Bronchial epithelial cell (primary cell): ENCODE measurements at regions not wholly inside any gene's neighbourhood (a gene's known extent, or its start where the extent isn't known, plus 50 kb on each side); places are given as distances from the start of the nearest gene placed in this dataset.

Source experiments
- DNase-seq: peaks from one replicate; pipeline ENCODE4 v3.0.0-alpha.2; 2010; ENCODE audit warnings: low read depth
- FAIRE-seq: peaks from 2 replicates; lab custom pipeline; 2011; peaks lifted over from hg19 to GRCh38; lab: Jason Lieb, UNC
- H3K27me3 ChIP-seq: 2 replicates; pipeline ENCODE4 v1.5.1; 2011; ENCODE audit warnings: low read length; ENCODE audit not compliant: control insufficient read depth, insufficient read depth
- H3K36me3 ChIP-seq: 2 replicates; pipeline ENCODE4 v1.5.1; 2011; ENCODE audit warnings: low read length; ENCODE audit not compliant: control insufficient read depth, insufficient read depth
- H3K4me3 ChIP-seq: 2 replicates; pipeline ENCODE4 v1.5.1; 2011; ENCODE audit warnings: mild to moderate bottlenecking, low read depth, low read length, control low read depth
- CTCF ChIP-seq: IDR thresholded peaks from 2 replicates; pipeline ENCODE4 v1.5.1; 2011; ENCODE audit warnings: mild to moderate bottlenecking, moderate library complexity, low read length, control low read depth, inconsistent platforms; ENCODE audit not compliant: insufficient read depth, severe bottlenecking

- Histone ChIP-seq H3K27me3 (no peaks in the 10 kb centered on the region), H3K36me3 (no peaks in the 10 kb centered on the region), H3K4me3 (no peak overlapping the region)
- DNase-seq, result no peak
- no peak for TF ChIP-seq CTCF
- FAIRE-seq, result no peak
Observed at GRCh38 chr5:23579566-23579965, 72.2 kb downstream of the PRDM9 start.

GRCh38 chr5:23583081-23583480, 75.7 kb downstream of the PRDM9 start:
- no peak for TF ChIP-seq CTCF
- FAIRE-seq, result no peak
- no peak for DNase-seq
- no peak overlapping the region for H3K4me3 ChIP-seq
- H3K36me3 ChIP-seq, result no peaks in the 10 kb centered on the region
- H3K27me3 ChIP-seq, result no peaks in the 10 kb centered on the region

- H3K27me3 ChIP-seq, result no peaks in the 10 kb centered on the region
- no peak for DNase-seq
- no peaks in the 10 kb centered on the region for H3K36me3 ChIP-seq
- no peak for TF ChIP-seq CTCF
- H3K4me3 ChIP-seq, result no peak overlapping the region
- no peak for FAIRE-seq
Observed at GRCh38 chr5:23588841-23589326, 81.5 kb downstream of the PRDM9 start.

- TF ChIP-seq CTCF, result no peak
- H3K27me3 ChIP-seq, result no peaks in the 10 kb centered on the region
- no peak for FAIRE-seq
Observed at GRCh38 chr5:23591250-23591649, 83.8 kb downstream of the PRDM9 start.

DNA sequence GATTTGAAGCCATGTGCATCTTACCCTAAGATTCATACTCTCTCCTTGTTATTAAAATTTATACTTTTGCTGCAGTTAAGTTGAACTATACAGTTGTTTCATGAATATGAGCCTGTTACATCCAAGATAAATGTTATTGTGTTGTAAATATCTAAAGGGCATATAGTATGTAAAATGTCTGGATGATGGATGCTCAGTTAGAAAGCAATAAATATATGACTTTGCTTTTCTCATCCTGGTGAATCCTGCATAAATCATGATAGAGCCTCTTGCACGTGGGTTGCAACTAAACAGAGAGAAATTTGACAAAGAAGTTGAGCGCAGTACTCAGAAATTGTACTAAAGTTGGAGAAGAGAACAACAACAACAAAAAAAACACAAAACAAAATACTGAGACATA, 99.5 kb downstream of the PRDM9 start:
- no peaks in the 10 kb centered on the region for H3K36me3 ChIP-seq
- no peak overlapping the region for H3K4me3 ChIP-seq
- DNase-seq (no peak), FAIRE-seq (no peak)
- no peak for TF ChIP-seq CTCF
- no peaks in the 10 kb centered on the region for H3K27me3 ChIP-seq

More at GRCh38 chr5:23591250-23591649, 83.8 kb downstream of the PRDM9 start:
- no peak for DNase-seq
- Histone ChIP-seq H3K36me3 (no peaks in the 10 kb centered on the region), H3K4me3 (no peak overlapping the region)

GRCh38 chr5:23612701-23613100, 105.3 kb downstream of the PRDM9 start:
- Histone ChIP-seq H3K36me3 (no peaks in the 10 kb centered on the region), H3K4me3 (no peak overlapping the region), H3K27me3 (no peaks in the 10 kb centered on the region)
- TF ChIP-seq CTCF, result no peak
- FAIRE-seq (no peak), DNase-seq (no peak)
